ENCODE measurements at regions not wholly inside any gene's neighbourhood (a gene's known extent, or its start where the extent isn't known, plus 50 kb on each side); places are given as distances from the start of the nearest gene placed in this dataset.
A peak's percentile ranks its signal among the peaks of the same experiment; 100 is the strongest.
"Not testable (repeated sequence)": the region's sequence is repeated elsewhere in the genome, so short reads cannot be mapped to it uniquely, and the experiment has no call there.

DNA sequence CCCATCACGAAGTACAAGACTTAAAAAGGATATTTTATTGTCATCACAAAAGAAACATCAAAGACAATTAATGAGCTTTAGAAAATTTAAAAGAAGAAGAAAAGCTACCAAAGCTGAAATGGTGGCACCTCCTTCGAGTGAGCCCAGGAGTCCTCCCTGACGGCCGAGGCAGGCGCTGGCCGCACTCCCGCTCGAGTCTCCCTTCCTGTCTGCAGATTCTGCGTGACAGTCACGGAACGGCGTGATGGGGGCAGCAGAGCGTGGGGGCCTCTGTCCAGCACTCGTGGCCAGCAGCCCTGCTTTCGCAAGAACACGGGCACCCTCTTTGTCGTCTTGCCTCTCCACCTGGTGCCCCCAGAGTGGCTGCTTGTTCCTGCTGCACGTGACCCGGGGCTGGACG lies 209.9 kb downstream of the TMEM121 start:
- ATAC-seq (ENCODE audit: low read depth); H3K27ac ChIP-seq (ENCODE audit: low read length in 2 of 2); H3K27me3 ChIP-seq (replicated peaks in 1 of 4; ENCODE audit: control extremely low read depth in 1 of 4, control insufficient read depth in 3 of 4, insufficient read depth in 4 of 4, low read length in 3 of 4); H3K9ac ChIP-seq (ENCODE audit: low read length); H3K36me3 ChIP-seq (replicated peaks in 1 of 2; ENCODE audit: control extremely low read depth in 1 of 2, control insufficient read depth in 1 of 2, extremely low read depth in 1 of 2, insufficient read depth in 2 of 2, low read length in 1 of 2); H3K9me3 ChIP-seq (ENCODE audit: control extremely low read depth in 1 of 3, control insufficient read depth in 2 of 3, insufficient read depth in 1 of 3, low read length in 2 of 3); H3K4me3 ChIP-seq (ENCODE audit: control extremely low read depth in 1 of 5, extremely low read depth in 1 of 5, insufficient read depth in 1 of 5, low read depth in 2 of 5, low read length in 4 of 5); H3K27me3 Mint-ChIP-seq; CTCF ChIA-PET; H3K79me2 ChIP-seq (ENCODE audit: control insufficient read depth, insufficient read depth, low read length); H3K4me2 ChIP-seq (replicated peaks; ENCODE audit: low read depth, low read length, poor library complexity, severe bottlenecking); H3K27ac Mint-ChIP-seq; H2AFZ ChIP-seq (ENCODE audit: insufficient read depth, low read depth, low read length, poor library complexity, severe bottlenecking); DNase-seq; H3K4me1 ChIP-seq (ENCODE audit: control insufficient read depth in 2 of 2, insufficient read depth in 2 of 2, low read length in 2 of 2); H4K20me1 ChIP-seq (ENCODE audit: control insufficient read depth, insufficient read depth, low read length, poor library complexity, severe bottlenecking); POLR2A ChIA-PET; H3K9me3 Mint-ChIP-seq (ENCODE audit: insufficient read depth); intact Hi-C loops (cut with micrococcal nuclease); H3K4me3 Mint-ChIP-seq: not testable (repeated sequence)
- WGBS (ENCODE audit: insufficient coverage), result no CpG with 5 or more reads among the region's 20 CpGs
- peaks cover 21% of the 10 kb centered on the region for H3K4me1 Mint-ChIP-seq

DNA sequence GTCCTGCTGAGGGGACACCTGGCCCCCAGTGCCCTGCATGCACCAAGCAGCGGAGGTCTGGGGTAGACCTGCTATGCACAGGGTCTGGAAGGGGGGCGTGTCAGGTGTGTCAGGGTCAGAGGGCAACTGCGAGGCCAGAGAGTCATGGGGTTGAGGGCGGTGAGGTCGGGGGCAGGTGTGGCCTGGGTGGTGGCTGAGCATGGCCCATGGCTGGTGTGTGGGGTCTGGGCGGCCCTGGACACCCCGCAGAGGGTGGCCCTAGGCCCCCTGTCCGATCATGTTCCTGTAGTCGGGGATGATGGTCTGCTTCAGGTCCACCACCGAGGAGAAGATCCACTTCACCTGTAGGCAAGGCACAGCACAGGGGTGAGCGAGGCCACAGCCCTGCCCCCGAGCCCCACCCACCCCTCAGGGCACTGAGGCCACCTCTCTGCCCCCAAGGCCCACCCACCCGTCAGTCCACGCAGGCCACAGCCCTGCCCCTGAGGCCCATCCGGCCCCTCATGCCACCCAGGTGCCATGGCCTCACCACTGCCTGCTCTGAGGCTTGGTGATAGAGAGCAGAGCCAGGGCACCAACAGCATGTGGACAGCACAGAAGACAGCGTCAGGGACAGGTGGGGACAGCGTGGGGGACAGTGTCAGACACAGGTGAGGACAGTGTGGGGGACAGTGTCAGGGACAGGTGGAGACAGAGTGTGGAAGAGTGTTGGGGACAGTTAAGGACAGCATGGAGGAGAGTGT lies 211.3 kb downstream of the TMEM121 start:
- H3K79me2 ChIP-seq (ENCODE audit: control insufficient read depth, insufficient read depth, low read length), result no peaks in the 10 kb centered on the region
- WGBS (ENCODE audit: insufficient coverage), result 75% methylated on average over 6 of the region's 17 CpGs
- H4K20me1 ChIP-seq (ENCODE audit: control insufficient read depth, insufficient read depth, low read length, poor library complexity, severe bottlenecking), result no peaks in the 10 kb centered on the region
- POLR2A ChIA-PET, result no interaction called here
- H3K36me3 ChIP-seq (replicated peaks in 1 of 2; ENCODE audit: control extremely low read depth in 1 of 2, control insufficient read depth in 1 of 2, extremely low read depth in 1 of 2, insufficient read depth in 2 of 2, low read length in 1 of 2), result peaks cover 0 to 6% of the 10 kb centered on the region in 2 experiments
- H3K4me1 ChIP-seq (ENCODE audit: control insufficient read depth in 2 of 2, insufficient read depth in 2 of 2, low read length in 2 of 2), result peaks cover 0 to 13% of the 10 kb centered on the region in 2 donors
- no peak overlapping the region for H2AFZ ChIP-seq (ENCODE audit: insufficient read depth, low read depth, low read length, poor library complexity, severe bottlenecking)
- H3K27me3 Mint-ChIP-seq, result no peaks in the 10 kb centered on the region
- H3K4me1 Mint-ChIP-seq, result peaks cover 28% of the 10 kb centered on the region
- no peak for DNase-seq
- peak overlapping the region; percentile 63 for H3K27ac Mint-ChIP-seq
- peak; percentile 10 for ATAC-seq (ENCODE audit: low read depth)
- no peak for TF ChIP-seq EZH2 (IDR thresholded peaks at IDR 0.05; ENCODE audit: borderline replicate concordance, insufficient read depth, low read depth, low read length, poor library complexity, severe bottlenecking)
- TF ChIP-seq, protein P1, sequence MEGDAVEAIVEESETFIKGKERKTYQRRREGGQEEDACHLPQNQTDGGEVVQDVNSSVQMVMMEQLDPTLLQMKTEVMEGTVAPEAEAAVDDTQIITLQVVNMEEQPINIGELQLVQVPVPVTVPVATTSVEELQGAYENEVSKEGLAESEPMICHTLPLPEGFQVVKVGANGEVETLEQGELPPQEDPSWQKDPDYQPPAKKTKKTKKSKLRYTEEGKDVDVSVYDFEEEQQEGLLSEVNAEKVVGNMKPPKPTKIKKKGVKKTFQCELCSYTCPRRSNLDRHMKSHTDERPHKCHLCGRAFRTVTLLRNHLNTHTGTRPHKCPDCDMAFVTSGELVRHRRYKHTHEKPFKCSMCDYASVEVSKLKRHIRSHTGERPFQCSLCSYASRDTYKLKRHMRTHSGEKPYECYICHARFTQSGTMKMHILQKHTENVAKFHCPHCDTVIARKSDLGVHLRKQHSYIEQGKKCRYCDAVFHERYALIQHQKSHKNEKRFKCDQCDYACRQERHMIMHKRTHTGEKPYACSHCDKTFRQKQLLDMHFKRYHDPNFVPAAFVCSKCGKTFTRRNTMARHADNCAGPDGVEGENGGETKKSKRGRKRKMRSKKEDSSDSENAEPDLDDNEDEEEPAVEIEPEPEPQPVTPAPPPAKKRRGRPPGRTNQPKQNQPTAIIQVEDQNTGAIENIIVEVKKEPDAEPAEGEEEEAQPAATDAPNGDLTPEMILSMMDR (IDR thresholded peaks at IDR 0.05), result no peak
- H3K9ac ChIP-seq (ENCODE audit: low read length), result no peak overlapping the region
- CTCF ChIA-PET, result no interaction called here
- no peaks in the 10 kb centered on the region for H3K9me3 Mint-ChIP-seq (ENCODE audit: insufficient read depth)
- no peaks in the 10 kb centered on the region for H3K27me3 ChIP-seq (replicated peaks in 1 of 4; ENCODE audit: control extremely low read depth in 1 of 4, control insufficient read depth in 3 of 4, insufficient read depth in 4 of 4, low read length in 3 of 4)
- no peak overlapping the region for H3K4me2 ChIP-seq (replicated peaks; ENCODE audit: low read depth, low read length, poor library complexity, severe bottlenecking)
- H3K27ac ChIP-seq (ENCODE audit: low read length in 2 of 2), result no peak overlapping the region
- no peaks in the 10 kb centered on the region for H3K9me3 ChIP-seq (ENCODE audit: control extremely low read depth in 1 of 3, control insufficient read depth in 2 of 3, insufficient read depth in 1 of 3, low read length in 2 of 3)
- intact Hi-C loops (cut with micrococcal nuclease), result no loop called here
- no peak overlapping the region for H3K4me3 ChIP-seq (ENCODE audit: control extremely low read depth in 1 of 5, extremely low read depth in 1 of 5, insufficient read depth in 1 of 5, low read depth in 2 of 5, low read length in 4 of 5)
- H3K4me3 Mint-ChIP-seq, result no peak overlapping the region
